Umbilical cord (tissue), 1 donor: ENCODE measurements at regions not wholly inside any gene's neighbourhood (a gene's known extent, or its start where the extent isn't known, plus 50 kb on each side); places are given as distances from the start of the nearest gene placed in this dataset.

Experiments
- DNase-seq: peaks from one replicate; pipeline ENCODE4 v3.0.0-alpha.2; 2015; ENCODE audit warnings: low spot score

- peak; percentile 57 for DNase-seq
Observed at GRCh38 chr12:66044731-66045130, 85.8 kb downstream of the LLPH start.

GRCh38 chr12:66043035-66043434 is 87.5 kb downstream of the LLPH start:
- no peak for DNase-seq

GRCh38 chr12:66041651-66042363 is 88.7 kb downstream of the LLPH start:
- no peak for DNase-seq

- DNase-seq, result peak; percentile 80
Observed at GRCh38 chr12:66036317-66036716, 94.2 kb downstream of the LLPH start.

GRCh38 chr12:66035288-66035966 is 95.1 kb downstream of the LLPH start:
- DNase-seq, result peak; percentile 71

GRCh38 chr12:66033151-66033550 is 97.4 kb downstream of the LLPH start:
- DNase-seq, result peak; percentile 95

- no peak for DNase-seq
Observed at GRCh38 chr12:66032739-66033138, 97.8 kb downstream of the LLPH start.

GRCh38 chr12:66030217-66030781 is 100.3 kb downstream of the LLPH start:
- no peak for DNase-seq

GRCh38 chr12:66028390-66028789 is 102.2 kb downstream of the LLPH start:
- no peak for DNase-seq

GRCh38 chr12:66025477-66025876 is 105.1 kb downstream of the LLPH start:
- peak; percentile 58 for DNase-seq

GRCh38 chr12:66024949-66025348 is 105.6 kb downstream of the LLPH start:
- no peak for DNase-seq

GRCh38 chr12:66020481-66020880 is 110.1 kb downstream of the LLPH start:
- no peak for DNase-seq

- DNase-seq, result peak; percentile 14
Observed at GRCh38 chr12:66017736-66018135, 112.8 kb downstream of the LLPH start.
